ENCODE measurements at regions not wholly inside any gene's neighbourhood (a gene's known extent, or its start where the extent isn't known, plus 50 kb on each side); places are given as distances from the start of the nearest gene placed in this dataset.

GRCh38 chr4:169342906-169343564 lies 72.3 kb upstream of the SH3RF1 start:
- Histone ChIP-seq H3K4me1 (replicated peaks in 1 of 2) (no peaks in the 10 kb centered on the region), H3K4me3 (no peak overlapping the region), H3K27ac (no peak overlapping the region)
- in situ Hi-C loops (cut with MboI; ENCODE audit: low pct_unique_long_range_greater_than_20kb in 2 of 9, low sequenced_read_pairs in 9 of 9, unreplicated experiment in 9 of 9), result no loop called here
- peak in 2 of 8 experiments; percentile 73 to 85 for ATAC-seq (replicated peaks in 6 of 8)

GRCh38 chr4:169342159-169342860 lies 71.6 kb upstream of the SH3RF1 start:
- WGBS, 10 experiments, result 69 to 100% (median 94%) methylated on average over 1 to 3 of the region's 3 CpGs; no CpG with 5 or more reads in 3 of the 10 experiments
- no peak for ATAC-seq (replicated peaks in 6 of 8)
- H3K4me1 ChIP-seq (replicated peaks in 1 of 2), result no peaks in the 10 kb centered on the region
- no peak overlapping the region for H3K27ac ChIP-seq
- in situ Hi-C loops (cut with MboI; ENCODE audit: low pct_unique_long_range_greater_than_20kb in 2 of 9, low sequenced_read_pairs in 9 of 9, unreplicated experiment in 9 of 9), result no loop called here
- H3K4me3 ChIP-seq, result no peak overlapping the region

GRCh38 chr4:169341490-169341889 lies 70.7 kb upstream of the SH3RF1 start:
- no peak overlapping the region for H3K4me3 ChIP-seq
- no peak overlapping the region for H3K27ac ChIP-seq
- H3K4me1 ChIP-seq (replicated peaks in 1 of 2), result no peaks in the 10 kb centered on the region
- in situ Hi-C loops (cut with MboI; ENCODE audit: low pct_unique_long_range_greater_than_20kb in 2 of 9, low sequenced_read_pairs in 9 of 9, unreplicated experiment in 9 of 9), result no loop called here
- no peak for ATAC-seq (replicated peaks in 6 of 8)
- 60 to 100% (median 100%) methylated on average over 1 to 3 of the region's 4 CpGs; no CpG with 5 or more reads in 5 of the 10 experiments for WGBS, 10 experiments

DNA sequence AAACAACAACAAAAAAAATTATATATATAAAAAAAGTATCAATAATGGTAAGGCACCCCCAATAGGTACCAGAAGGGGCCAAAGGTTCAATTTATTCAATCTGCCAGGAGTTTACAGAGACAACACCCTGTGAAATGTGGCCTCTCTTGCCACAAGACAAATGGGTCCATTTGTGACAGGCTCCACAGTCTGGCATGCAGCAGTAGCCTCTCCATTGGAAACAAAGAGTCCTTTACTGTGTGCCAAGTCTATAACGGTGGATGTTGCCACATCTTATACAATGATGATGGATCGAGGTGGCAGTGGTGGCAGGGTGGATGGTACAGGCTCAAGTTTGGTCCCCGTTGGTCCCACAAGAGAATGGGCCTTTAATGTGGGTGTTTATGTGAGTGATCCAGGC lies 70.1 kb upstream of the SH3RF1 start:
- peaks cover 0 to 3% of the 10 kb centered on the region in 2 donors for H3K4me1 ChIP-seq (replicated peaks in 1 of 2)
- in situ Hi-C loops (cut with MboI; ENCODE audit: low pct_unique_long_range_greater_than_20kb in 2 of 9, low sequenced_read_pairs in 9 of 9, unreplicated experiment in 9 of 9), result no loop called here
- no peak overlapping the region for H3K27ac ChIP-seq
- WGBS, 10 experiments, result 38 to 100% (median 80%) methylated on average over 1 to 3 of the region's 3 CpGs; no CpG with 5 or more reads in 5 of the 10 experiments
- H3K4me3 ChIP-seq, result no peak overlapping the region
- no peak for ATAC-seq (replicated peaks in 6 of 8)

GRCh38 chr4:169338241-169338640 lies 67.5 kb upstream of the SH3RF1 start:
- H3K27ac ChIP-seq, result no peak overlapping the region
- in situ Hi-C loops (cut with MboI; ENCODE audit: low pct_unique_long_range_greater_than_20kb in 2 of 9, low sequenced_read_pairs in 9 of 9, unreplicated experiment in 9 of 9), result no loop called here
- peaks cover 0 to 4% of the 10 kb centered on the region in 2 donors for H3K4me1 ChIP-seq (replicated peaks in 1 of 2)
- no peak overlapping the region for H3K4me3 ChIP-seq
- 17 to 100% (median 85%) methylated on average over 1 to 2 of the region's 2 CpGs; no CpG with 5 or more reads in 4 of the 10 experiments for WGBS, 10 experiments
- no peak for ATAC-seq (replicated peaks in 6 of 8)

DNA sequence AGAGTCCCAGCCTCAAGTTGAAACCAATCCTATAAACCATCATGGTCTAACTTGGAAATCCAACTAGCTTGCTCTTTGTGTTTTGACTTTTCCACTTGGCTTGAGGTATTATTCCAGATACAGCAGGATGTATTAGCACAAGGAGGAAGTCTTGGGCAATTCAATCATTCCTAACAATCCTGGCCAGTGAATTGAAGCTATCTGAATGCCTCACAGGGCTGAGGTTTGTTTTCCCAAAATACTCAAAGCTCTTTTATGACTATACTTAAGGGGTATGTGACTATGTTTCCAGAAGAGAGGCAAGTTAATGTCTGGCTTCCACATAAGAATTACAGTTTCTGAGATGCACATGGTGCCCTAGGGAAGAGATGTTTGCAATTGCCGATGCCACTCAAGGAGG lies 66.8 kb upstream of the SH3RF1 start:
- in situ Hi-C loops (cut with MboI; ENCODE audit: low pct_unique_long_range_greater_than_20kb in 2 of 9, low sequenced_read_pairs in 9 of 9, unreplicated experiment in 9 of 9), result no loop called here
- no peak overlapping the region for H3K4me3 ChIP-seq
- 60 to 100% (median 80%) methylated on average over 1 of the region's 1 CpG; no CpG with 5 or more reads in 5 of the 10 experiments for WGBS, 10 experiments

DNA sequence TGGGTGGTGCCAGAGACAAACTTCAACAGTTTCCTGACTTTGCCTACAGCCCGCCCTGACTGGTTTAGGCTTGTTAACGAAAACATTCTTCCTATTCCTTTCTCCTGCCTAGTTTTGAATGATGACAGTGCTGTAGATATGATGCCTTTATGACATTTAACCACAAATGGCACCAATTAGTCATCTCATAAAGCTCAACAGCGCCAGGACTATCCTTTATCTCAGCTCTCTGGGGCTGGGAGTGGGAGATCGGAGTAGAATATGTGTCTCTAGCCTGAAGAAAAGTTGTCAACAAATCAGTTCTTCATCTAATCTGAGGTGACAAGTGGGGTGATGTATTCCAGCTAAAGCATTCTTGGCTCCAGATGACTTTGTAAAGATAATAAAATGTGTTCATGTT lies 64.6 kb upstream of the SH3RF1 start:
- no peak overlapping the region for H3K4me3 ChIP-seq
- in situ Hi-C loops (cut with MboI; ENCODE audit: low pct_unique_long_range_greater_than_20kb in 2 of 9, low sequenced_read_pairs in 9 of 9, unreplicated experiment in 9 of 9), result no loop called here
- no peak for ATAC-seq (replicated peaks in 6 of 8)
- peaks cover 0 to 4% of the 10 kb centered on the region in 2 donors for H3K4me1 ChIP-seq (replicated peaks in 1 of 2)
- WGBS, 10 experiments, result 25 to 100% (median 74%) methylated on average over 1 to 4 of the region's 4 CpGs; no CpG with 5 or more reads in 1 of the 10 experiments
- H3K27ac ChIP-seq, result no peak overlapping the region

More for the DNA sequence above, 66.8 kb upstream of the SH3RF1 start:
- H3K27ac ChIP-seq, result no peak overlapping the region
- no peak for ATAC-seq (replicated peaks in 6 of 8)
- peaks cover 0 to 4% of the 10 kb centered on the region in 2 donors for H3K4me1 ChIP-seq (replicated peaks in 1 of 2)

- Histone ChIP-seq H3K27ac (no peak overlapping the region), H3K4me1 (replicated peaks in 1 of 2) (peaks cover 0 to 4% of the 10 kb centered on the region in 2 donors), H3K4me3 (no peak overlapping the region)
- in situ Hi-C loops (cut with MboI; ENCODE audit: low pct_unique_long_range_greater_than_20kb in 2 of 9, low sequenced_read_pairs in 9 of 9, unreplicated experiment in 9 of 9), result no loop called here
- ATAC-seq (replicated peaks in 6 of 8), result no peak
- 80 to 100% (median 94%) methylated on average over 1 to 5 of the region's 5 CpGs; no CpG with 5 or more reads in 3 of the 10 experiments for WGBS, 10 experiments
Measured at GRCh38 chr4:169334335-169334734, 63.6 kb upstream of the SH3RF1 start.

DNA sequence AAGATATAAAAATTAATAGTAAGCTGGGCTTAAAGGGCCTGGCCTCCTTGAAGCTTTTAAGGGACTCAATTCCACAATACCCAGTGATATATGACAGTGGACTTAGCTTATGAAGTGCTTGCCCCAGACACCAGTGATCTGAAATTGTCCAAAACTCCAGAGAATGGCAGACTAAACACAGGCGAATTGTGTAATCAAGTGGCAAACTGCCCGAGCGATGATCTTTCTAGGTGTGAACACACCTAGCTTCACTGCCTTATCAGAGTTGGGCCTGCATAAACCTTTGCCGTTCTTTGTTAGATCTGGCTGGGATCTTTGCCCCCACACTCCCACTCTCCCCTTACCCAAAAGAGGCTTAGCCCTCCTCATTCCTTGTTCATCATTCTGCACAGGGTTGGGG lies 62.5 kb upstream of the SH3RF1 start:
- Histone ChIP-seq H3K4me3 (no peak overlapping the region), H3K4me1 (replicated peaks in 1 of 2) (peaks cover 0 to 4% of the 10 kb centered on the region in 2 donors), H3K27ac (no peak overlapping the region)
- 93 to 100% (median 96%) methylated on average over 1 to 4 of the region's 4 CpGs; no CpG with 5 or more reads in 4 of the 10 experiments for WGBS, 10 experiments
- in situ Hi-C loops (cut with MboI; ENCODE audit: low pct_unique_long_range_greater_than_20kb in 2 of 9, low sequenced_read_pairs in 9 of 9, unreplicated experiment in 9 of 9), result no loop called here
- ATAC-seq (replicated peaks in 6 of 8), result no peak

GRCh38 chr4:169332583-169332982 lies 61.8 kb upstream of the SH3RF1 start:
- Histone ChIP-seq H3K27ac (no peak overlapping the region), H3K4me1 (replicated peaks in 1 of 2) (peaks cover 0 to 4% of the 10 kb centered on the region in 2 donors), H3K4me3 (no peak overlapping the region)
- no peak for ATAC-seq (replicated peaks in 6 of 8)
- 0 to 100% (median 79%) methylated on average over 1 to 2 of the region's 2 CpGs; no CpG with 5 or more reads in 1 of the 10 experiments for WGBS, 10 experiments
- in situ Hi-C loops (cut with MboI; ENCODE audit: low pct_unique_long_range_greater_than_20kb in 2 of 9, low sequenced_read_pairs in 9 of 9, unreplicated experiment in 9 of 9), result no loop called here

DNA sequence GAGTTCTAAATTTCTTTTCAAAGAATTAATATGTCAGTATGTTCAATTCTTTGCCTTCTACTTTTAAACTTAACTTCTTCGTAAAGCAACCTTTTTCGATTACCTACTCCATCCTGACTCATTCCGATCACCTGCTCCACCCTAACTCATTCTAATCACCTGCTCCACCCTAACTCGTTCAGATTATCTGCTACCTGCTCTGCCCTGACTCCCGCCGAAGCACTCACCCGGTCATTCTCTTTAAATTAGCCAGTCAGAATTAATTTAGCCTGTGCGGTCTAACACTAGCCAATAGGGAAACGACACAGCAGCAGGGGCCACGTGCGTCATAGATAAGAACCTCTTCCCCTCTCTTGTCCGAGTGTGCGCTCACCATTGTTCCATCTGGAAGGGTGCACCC lies 60.1 kb upstream of the SH3RF1 start:
- no peak overlapping the region for H3K4me3 ChIP-seq
- in situ Hi-C loops (cut with MboI; ENCODE audit: low pct_unique_long_range_greater_than_20kb in 2 of 9, low sequenced_read_pairs in 9 of 9, unreplicated experiment in 9 of 9), result no loop called here
- H3K27ac ChIP-seq, result no peak overlapping the region
- WGBS, 10 experiments, result 56 to 96% (median 87%) methylated on average over 2 to 11 of the region's 13 CpGs; no CpG with 5 or more reads in 1 of the 10 experiments
- H3K4me1 ChIP-seq (replicated peaks in 1 of 2), result peaks cover 0 to under 1% of the 10 kb centered on the region in 2 donors
- no peak for ATAC-seq (replicated peaks in 6 of 8)

- 50 to 100% (median 83%) methylated on average over 1 to 6 of the region's 6 CpGs; no CpG with 5 or more reads in 2 of the 10 experiments for WGBS, 10 experiments
- in situ Hi-C loops (cut with MboI; ENCODE audit: low pct_unique_long_range_greater_than_20kb in 2 of 9, low sequenced_read_pairs in 9 of 9, unreplicated experiment in 9 of 9), result no loop called here
Measured at GRCh38 chr4:169330095-169330494, 59.3 kb upstream of the SH3RF1 start.

DNA sequence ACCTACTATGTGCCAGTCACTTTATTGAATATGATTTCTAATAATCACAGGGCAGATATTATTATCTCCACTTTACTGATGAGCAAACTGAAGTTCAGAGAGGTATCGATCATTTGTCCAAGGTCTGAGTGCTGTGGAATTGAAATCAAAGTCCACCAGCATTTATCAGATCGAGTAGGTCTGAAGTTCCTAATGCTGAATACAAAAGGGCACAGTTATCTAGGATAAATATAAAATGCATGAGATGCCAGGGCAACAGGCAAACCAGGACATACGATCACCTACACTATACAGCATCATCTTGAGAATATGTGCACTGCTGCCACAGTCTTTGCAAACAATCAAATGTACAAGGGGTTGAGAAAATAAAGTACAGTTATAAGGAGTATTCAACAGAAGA lies 57.2 kb upstream of the SH3RF1 start:
- no peak overlapping the region for H3K4me3 ChIP-seq
- WGBS, 10 experiments, result 71 to 100% (median 86%) methylated on average over 1 to 3 of the region's 3 CpGs; no CpG with 5 or more reads in 1 of the 10 experiments
- in situ Hi-C loops (cut with MboI; ENCODE audit: low pct_unique_long_range_greater_than_20kb in 2 of 9, low sequenced_read_pairs in 9 of 9, unreplicated experiment in 9 of 9), result no loop called here
- ATAC-seq (replicated peaks in 6 of 8), result no peak
- no peaks in the 10 kb centered on the region for H3K4me1 ChIP-seq (replicated peaks in 1 of 2)
- no peak overlapping the region for H3K27ac ChIP-seq

More at GRCh38 chr4:169330095-169330494, 59.3 kb upstream of the SH3RF1 start:
- H3K27ac ChIP-seq, result no peak overlapping the region
- H3K4me1 ChIP-seq (replicated peaks in 1 of 2), result no peaks in the 10 kb centered on the region
- no peak for ATAC-seq (replicated peaks in 6 of 8)
- H3K4me3 ChIP-seq, result no peak overlapping the region

Data from motor neuron (in vitro differentiated cells).